ENCODE measurements at regions not wholly inside any gene's neighbourhood (a gene's known extent, or its start where the extent isn't known, plus 50 kb on each side); places are given as distances from the start of the nearest gene placed in this dataset.
"Not testable (repeated sequence)": the region's sequence is repeated elsewhere in the genome, so short reads cannot be mapped to it uniquely, and the experiment has no call there.

DNA sequence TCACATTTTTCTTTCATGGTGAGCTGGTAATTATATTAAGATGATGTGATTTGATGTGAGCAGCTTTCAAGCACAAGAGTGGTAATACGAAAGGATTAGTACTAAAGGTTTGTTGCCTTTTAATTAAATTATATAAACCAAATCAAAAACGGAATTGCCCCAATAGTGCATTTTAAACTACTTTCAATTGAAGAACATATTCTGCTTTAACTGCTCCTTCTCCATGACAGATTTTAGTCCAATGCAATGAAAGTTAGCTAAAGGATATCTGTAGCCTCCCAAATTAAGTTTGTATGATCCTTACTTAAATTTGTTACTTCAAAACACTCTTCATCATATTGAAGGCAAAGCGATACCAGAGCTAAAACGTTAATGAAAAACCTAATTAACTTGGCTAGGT lies 447.1 kb upstream of the AMOT start:
- no peak for DNase-seq

DNA sequence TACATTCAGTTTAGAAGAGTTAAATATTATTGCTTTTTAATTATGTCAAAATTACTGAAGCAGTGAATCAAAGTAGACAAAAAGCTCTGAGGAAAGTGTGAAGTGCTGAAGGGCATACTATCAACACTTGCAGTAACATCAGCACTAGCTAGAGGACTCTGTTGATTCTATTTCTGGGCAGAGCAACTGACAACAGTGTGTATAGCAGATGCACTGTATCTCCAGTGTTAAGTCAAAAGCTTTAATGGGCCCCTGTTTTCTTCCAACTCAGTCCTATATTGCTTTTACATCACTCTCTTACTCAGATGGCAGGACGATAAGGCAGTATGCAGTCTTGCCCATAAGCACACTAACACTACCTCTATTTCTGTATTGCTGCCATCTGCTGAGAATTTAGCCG lies 435.2 kb upstream of the AMOT start:
- DNase-seq = no peak

- DNase-seq = no peak
These were observed 434.2 kb upstream of the AMOT start for GRCh38 chrX:113274791-113275190.

DNA sequence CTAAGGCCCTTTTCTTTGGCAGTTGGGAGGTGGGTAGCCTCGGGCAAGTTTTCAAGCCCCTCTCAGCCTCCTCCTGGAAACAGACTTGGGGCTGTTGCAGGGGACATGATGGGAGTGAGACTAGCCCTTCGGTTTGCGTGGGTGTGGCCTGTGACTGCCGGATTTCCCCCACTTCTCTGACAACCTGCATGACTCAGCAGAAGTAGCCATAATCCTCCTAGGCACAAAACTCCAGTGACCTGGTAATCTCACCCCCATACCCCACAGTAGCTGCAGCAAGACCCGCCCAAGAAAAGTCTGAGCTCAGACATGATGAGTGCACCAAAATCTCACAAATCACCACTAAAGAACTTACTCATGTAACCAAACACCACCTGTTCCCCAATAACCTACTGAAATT lies 433.7 kb upstream of the AMOT start:
- DNase-seq = no peak

DNA sequence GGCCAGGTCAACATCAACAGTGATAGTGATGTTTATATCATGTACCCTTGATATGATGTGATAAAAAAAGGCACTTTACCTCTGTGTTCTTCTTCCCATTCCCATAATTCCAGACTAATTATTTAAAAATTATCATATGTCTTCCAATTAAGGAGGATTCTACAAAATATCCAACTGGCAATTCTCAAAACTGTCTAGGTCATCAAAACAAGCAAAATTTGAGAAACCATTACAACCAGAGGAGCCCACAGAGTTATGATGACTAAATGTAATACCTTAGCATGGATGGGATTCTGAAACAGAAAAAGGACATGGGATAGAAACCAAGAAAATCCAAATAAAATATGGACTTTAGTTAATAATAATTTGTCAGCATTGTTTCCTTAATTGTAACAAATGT lies 428.6 kb upstream of the AMOT start:
- DNase-seq = no peak

DNA sequence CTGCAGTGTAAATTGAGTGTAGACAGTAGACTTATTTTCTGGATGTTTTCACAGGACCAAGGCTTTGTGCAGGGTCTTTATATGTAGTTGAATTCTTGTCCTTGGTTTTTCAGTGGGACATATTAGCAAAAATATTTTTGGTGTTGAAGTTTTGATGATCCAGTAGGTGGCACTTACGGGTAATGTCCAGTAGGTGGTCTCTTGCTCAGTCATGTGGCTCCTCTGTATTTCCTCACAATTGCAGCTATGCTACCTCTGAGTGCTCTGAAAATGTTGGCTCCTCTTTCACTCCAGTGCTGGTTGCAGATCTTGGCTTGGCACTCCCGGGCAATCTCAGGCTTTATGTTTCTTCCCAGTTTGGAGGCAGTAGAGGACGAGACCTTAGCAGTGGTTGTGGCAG lies 419.8 kb upstream of the AMOT start:
- DNase-seq = no peak

GRCh38 chrX:113222305-113222704 lies 381.7 kb upstream of the AMOT start:
- DNase-seq = no peak

- DNase-seq = no peak
These were observed 371.4 kb upstream of the AMOT start for GRCh38 chrX:113212052-113212451.

DNA sequence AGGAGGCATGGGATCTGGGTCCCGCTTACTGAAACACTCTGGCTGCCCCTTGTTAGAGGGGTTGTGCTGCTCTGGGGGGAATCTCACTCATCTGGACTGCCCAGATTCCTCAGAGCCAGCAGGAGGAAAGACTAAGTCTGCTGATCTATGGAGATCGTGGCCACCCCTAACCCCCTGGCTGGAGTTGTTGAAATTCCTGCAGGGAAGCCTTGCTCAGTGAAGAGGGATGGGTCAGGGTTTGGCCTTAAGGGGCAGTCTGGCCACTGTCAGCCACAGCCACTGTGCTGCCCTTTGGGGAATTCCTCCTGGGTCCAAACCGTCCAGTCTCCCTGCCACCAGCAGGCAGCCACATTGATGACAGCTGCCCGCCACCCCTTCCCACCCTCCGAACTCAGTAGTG lies 362.0 kb upstream of the AMOT start:
- no peak for DNase-seq

- DNase-seq = no peak
These were observed 355.3 kb upstream of the AMOT start for GRCh38 chrX:113195949-113196348.

GRCh38 chrX:113192418-113192817 lies 351.8 kb upstream of the AMOT start:
- DNase-seq = no peak

- peak in 1 of 2 donors; percentile 0 for DNase-seq
These were observed 316.9 kb upstream of the AMOT start for GRCh38 chrX:113157496-113157895.

GRCh38 chrX:113154315-113154714 lies 313.7 kb upstream of the AMOT start:
- DNase-seq = not testable (repeated sequence)

GRCh38 chrX:113136836-113137235 lies 296.2 kb upstream of the AMOT start:
- DNase-seq = no peak

DNA sequence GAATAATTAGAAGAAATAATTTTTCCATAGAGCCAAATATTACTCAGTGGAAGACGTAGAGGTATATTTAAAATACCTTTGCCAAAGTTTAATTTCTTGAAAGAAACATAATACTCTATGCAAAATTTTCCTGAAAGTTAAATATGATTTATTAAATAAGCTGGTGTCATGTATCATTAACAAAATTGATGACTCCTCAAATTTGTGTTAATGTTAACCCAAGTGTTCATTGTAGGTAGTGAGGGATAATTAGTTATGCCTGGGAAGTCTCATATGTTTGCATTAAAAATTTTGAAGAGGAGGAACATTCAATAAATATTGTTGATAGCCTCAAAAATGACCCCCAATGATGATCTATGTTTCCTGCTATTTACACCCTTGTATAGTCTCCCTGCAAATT lies 292.7 kb upstream of the AMOT start:
- no peak for DNase-seq

GRCh38 chrX:113124693-113125092 lies 284.1 kb upstream of the AMOT start:
- DNase-seq = no peak

DNA sequence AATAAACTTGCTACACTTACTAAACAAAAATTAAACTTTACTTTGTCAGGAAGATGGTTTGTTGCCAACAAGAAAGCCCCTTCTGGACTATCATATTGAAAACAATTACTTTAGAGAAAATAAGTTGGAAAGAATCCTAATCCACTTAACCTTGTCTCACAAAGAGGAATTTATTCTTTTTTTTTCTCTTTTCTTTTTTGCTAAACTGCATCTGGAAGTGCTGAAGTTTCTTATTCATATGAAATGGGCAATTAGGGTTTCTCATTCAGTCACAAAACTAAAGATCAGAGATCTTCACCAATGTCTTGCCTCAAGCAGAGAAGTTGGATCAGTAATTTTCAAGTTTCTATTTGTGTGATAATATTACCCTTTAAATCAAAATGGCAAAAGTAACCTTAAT lies 234.9 kb upstream of the AMOT start:
- DNase-seq = no peak

- DNase-seq = no peak
These were observed 219.1 kb upstream of the AMOT start for GRCh38 chrX:113059714-113060113.

- no peak for DNase-seq
These were observed 218.0 kb upstream of the AMOT start for GRCh38 chrX:113058634-113059033.

DNA sequence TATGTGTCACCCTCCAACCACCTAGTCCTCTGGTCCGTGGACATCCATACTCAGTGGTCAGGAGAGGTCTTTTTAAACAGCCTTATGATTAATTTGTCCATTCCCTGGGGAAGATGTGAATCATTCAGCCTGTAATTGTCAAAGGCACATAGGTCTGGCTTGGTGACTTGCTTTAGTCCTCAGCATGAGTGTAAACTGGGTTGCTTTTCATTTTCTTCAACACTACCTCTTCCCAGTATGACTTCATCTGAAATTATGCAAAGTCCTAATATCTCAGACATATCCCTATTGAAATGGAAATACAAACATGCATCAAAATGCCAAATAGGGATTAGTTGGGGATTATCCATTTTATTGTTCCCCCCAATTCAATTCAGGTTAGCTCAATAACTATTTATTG lies 208.3 kb upstream of the AMOT start:
- DNase-seq = no peak

GRCh38 chrX:113048480-113048879 lies 207.8 kb upstream of the AMOT start:
- no peak for DNase-seq

DNA sequence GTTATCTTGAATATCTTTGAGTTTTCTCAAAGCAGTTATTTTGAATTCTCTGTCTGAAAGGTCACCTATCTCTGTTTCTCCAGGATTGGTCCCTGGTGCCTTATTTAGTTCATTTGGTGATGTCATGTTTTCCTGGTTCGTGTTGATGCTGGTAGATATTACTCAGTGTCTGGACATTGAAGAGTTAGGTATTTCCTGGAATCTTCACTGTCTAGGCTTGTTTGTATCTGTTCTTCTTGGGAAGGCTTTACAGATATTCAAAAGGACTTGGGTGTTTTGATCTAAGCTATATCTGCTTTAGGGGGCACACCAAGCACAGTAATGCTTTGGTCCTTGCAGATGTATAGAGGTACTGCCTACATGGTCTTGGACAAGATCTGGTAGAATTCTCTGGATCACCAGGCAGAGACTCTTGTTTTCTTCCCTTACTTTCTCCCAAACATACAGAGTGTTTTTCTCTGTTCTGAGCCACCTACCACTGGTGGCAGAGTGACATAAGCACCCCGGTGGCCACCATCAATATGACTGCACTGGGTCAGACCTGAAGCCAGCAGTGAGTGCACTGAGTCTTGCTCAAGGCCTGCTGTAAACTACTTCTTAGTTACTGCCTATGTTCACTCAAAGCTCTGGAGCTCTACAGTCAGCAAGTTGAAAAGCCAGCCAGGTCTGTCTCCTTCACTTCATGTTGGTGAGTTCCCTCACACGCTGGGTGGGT lies 193.5 kb upstream of the AMOT start:
- no peak for DNase-seq

- DNase-seq = no peak
These were observed 179.3 kb upstream of the AMOT start for GRCh38 chrX:113019958-113020357.

GRCh38 chrX:113009837-113010236 lies 169.2 kb upstream of the AMOT start:
- no peak for DNase-seq

DNA sequence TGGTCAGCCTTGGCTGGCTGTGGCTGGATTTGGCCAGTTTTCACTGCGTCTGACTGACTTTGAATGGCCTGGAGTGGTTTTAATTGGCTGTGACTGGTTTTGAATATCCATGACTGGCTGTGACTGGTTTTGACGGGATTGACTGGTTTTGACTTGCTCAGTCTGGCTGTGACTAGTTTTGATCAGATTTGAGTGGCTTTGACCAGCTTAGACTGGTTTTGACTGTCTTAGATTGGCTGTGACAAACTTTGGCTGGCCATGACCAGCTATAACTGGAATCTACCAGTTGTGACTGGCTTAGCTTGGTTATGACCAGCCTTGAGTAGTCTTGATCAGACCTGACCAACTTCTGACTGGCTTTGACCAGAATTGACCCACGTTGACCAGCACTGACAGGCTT lies 168.4 kb upstream of the AMOT start:
- DNase-seq = no peak

DNA sequence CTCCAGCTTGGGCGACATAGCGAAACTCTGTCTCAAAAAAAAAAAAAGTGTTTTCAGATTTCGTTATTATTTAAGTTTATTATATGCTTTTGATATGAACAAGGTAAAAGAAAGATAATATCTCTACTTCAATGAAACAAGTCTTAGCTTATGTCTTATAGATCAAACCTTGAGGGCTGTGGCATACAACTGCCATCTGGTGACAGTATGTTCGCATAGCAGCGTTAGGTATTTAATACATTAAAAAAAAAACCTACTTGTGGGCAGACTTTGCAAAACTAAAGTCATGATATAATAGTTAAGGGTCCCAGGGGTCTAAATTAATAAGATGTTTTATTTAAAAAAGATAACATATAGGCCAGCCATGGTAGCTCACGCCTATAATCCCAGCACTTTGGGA lies 161.2 kb upstream of the AMOT start:
- no peak for DNase-seq

Data from stimulated activated CD4-positive, alpha-beta T cell treated with anti-CD3 and anti-CD28 coated beads, Interleukin-2, amount 100 ng/mL, for 48 hours (primary cell).